HCT116 (cell line): ENCODE measurements at regions not wholly inside any gene's neighbourhood (a gene's known extent, or its start where the extent isn't known, plus 50 kb on each side); places are given as distances from the start of the nearest gene placed in this dataset.

Experiments used
- ATAC-seq: fragments of 200-7000 bp; cut with Tn5 transposase; 2 replicates; pipeline ENCODE4 v1.9.1; 2020; ENCODE audit warnings: mild to moderate bottlenecking, moderate library complexity
- BruUV-seq: library from RNA; stranded (reverse); fragments of 400-500 nt; replicated peaks from 2 replicates; lab custom pipeline; 2021; lab: Mats Ljungman, UMichigan
- CTCF ChIA-PET: fragments of 300-600 bp; sonication (Branson Sonifier 250); formaldehyde crosslinking; loops from one replicate; lab custom pipeline; 2021; ENCODE audit warnings: antibody characterized with exemption; lab: Charles Lee
- POLR2A ChIA-PET: fragments of 300-600, 350-600 bp; sonication (Branson Sonifier 250); formaldehyde crosslinking; loops from one replicate; lab custom pipeline; 2021; ENCODE audit warnings: antibody characterized with exemption; lab: Charles Lee
- RAD21 ChIA-PET, 2 experiments: fragments of 300-600 bp; sonication (Branson Sonifier 250); formaldehyde crosslinking; loops; one replicate each; lab custom pipeline; 2023; ENCODE audit warnings: low total read pairs in 2 of 2; ENCODE audit not compliant: uncharacterized antibody in 2 of 2, unreplicated experiment in 2 of 2, low non-redundant PET in 1 of 2; lab: Charles Lee
- DNase-seq: peaks from one replicate; pipeline ENCODE4 v3.0.0-alpha.2; 2010; ENCODE audit warnings: low read depth, low spot score
- H2AFZ ChIP-seq: fragments of 200-600 bp; shearing (Covaris generic), sonication (generic); 2 replicates; pipeline ENCODE4 v1.6.1; 2017; ENCODE audit warnings: low read depth, mixed run types, mixed read lengths, antibody characterized with exemption, low read length; ENCODE audit not compliant: poor library complexity, severe bottlenecking
- H3K27ac ChIP-seq: 2 replicates; pipeline ENCODE4 v1.5.1; 2012; ENCODE audit warnings: low read depth, low read length
- H3K27me3 ChIP-seq: fragments of 200-600 bp; sonication (generic); 2 replicates; pipeline ENCODE4 v1.6.1; 2016; ENCODE audit warnings: mixed run types, low read length, mixed read lengths; ENCODE audit not compliant: insufficient read depth
- H3K36me3 ChIP-seq, 2 experiments: fragments of 200-500 bp in 1 of 2; fragments of 200-600 bp in 1 of 2; sonication (Bioruptor generic) in 1 of 2; sonication (generic) in 1 of 2; 2 replicates each; pipeline versions ENCODE4 v1.5.1 to v1.6.1; 2014 to 2016; ENCODE audit warnings: low read length in 2 of 2, inconsistent platforms in 1 of 2, mixed read lengths in 1 of 2, mixed run types in 1 of 2; ENCODE audit not compliant: insufficient read depth in 2 of 2, control insufficient read depth in 1 of 2
- H3K4me1 ChIP-seq, 2 experiments: fragments of 200-600 bp in 1 of 2; sonication (generic) in 1 of 2; 2 replicates each; pipeline versions ENCODE4 v1.5.1 to v1.6.1; 2012 to 2017; ENCODE audit warnings: low read length in 2 of 2, inconsistent platforms in 1 of 2, mild to moderate bottlenecking in 1 of 2, mixed read lengths in 1 of 2, mixed run types in 1 of 2, moderate library complexity in 1 of 2; ENCODE audit not compliant: insufficient read depth in 2 of 2, control insufficient read depth in 1 of 2
- H3K4me2 ChIP-seq: fragments of 200-600 bp; sonication (generic); 2 replicates; pipeline ENCODE4 v1.6.1; 2017; ENCODE audit warnings: mixed run types, low read length, mixed read lengths
- H3K4me3 ChIP-seq, 2 experiments: fragments of 200-600 bp in 1 of 2; sonication (generic) in 1 of 2; replicated peaks in 1 of 2; 2 replicates each; pipeline ENCODE4 v1.5.1; 2011 to 2016; ENCODE audit warnings: low read length in 2 of 2, control low read depth in 1 of 2, low read depth in 1 of 2, mild to moderate bottlenecking in 1 of 2, mixed read lengths in 1 of 2, mixed run types in 1 of 2
- H3K79me2 ChIP-seq: fragments of 200-600 bp; sonication (generic); 2 replicates; pipeline ENCODE4 v1.6.1; 2017; ENCODE audit warnings: mild to moderate bottlenecking, mixed run types, low read length, moderate library complexity, mixed read lengths; ENCODE audit not compliant: insufficient read depth
- H3K9ac ChIP-seq: fragments of 200-600 bp; sonication (generic); 2 replicates; pipeline ENCODE4 v1.6.1; 2016; ENCODE audit warnings: low read length, mixed read lengths
- H3K9me2 ChIP-seq: fragments of 200-600 bp; sonication (generic), shearing (Covaris generic); 2 replicates; pipeline ENCODE4 v1.6.1; 2017; ENCODE audit warnings: mixed run types, mild to moderate bottlenecking, moderate library complexity; ENCODE audit not compliant: insufficient read depth
- H3K9me3 ChIP-seq, 2 experiments: fragments of 200-500 bp in 1 of 2; fragments of 200-600 bp in 1 of 2; sonication (Bioruptor generic) in 1 of 2; sonication (generic) in 1 of 2; 2 replicates each; pipeline ENCODE4 v1.6.1; 2014 to 2017; ENCODE audit warnings: low read length in 2 of 2, mixed read lengths in 2 of 2, inconsistent platforms in 1 of 2, low read depth in 1 of 2, mild to moderate bottlenecking in 1 of 2, mixed run types in 1 of 2, moderate library complexity in 1 of 2; ENCODE audit not compliant: control insufficient read depth in 1 of 2, insufficient read depth in 1 of 2
- H4K20me1 ChIP-seq: fragments of 200-600 bp; sonication (generic), shearing (Covaris generic); 2 replicates; pipeline ENCODE4 v1.6.1; 2017; ENCODE audit warnings: mixed run types, mild to moderate bottlenecking, moderate library complexity; ENCODE audit not compliant: insufficient read depth
- CBX3 ChIP-seq: IDR thresholded peaks from 2 replicates; pipeline ENCODE4 v1.6.1; 2012; ENCODE audit warnings: low read depth
- CEBPB ChIP-seq: IDR thresholded peaks from 2 replicates; pipeline ENCODE4 v1.6.1; 2012; ENCODE audit warnings: low read depth
- CTCF ChIP-seq, 3 experiments: fragments of 200-600 bp in 1 of 3; sonication (generic) in 1 of 3; IDR thresholded peaks in 2 of 3; conservative IDR thresholded peaks in 1 of 3; 2 replicates each; pipeline ENCODE4 v1.5.1; 2012 to 2017; ENCODE audit warnings: low read depth in 2 of 3, low read length in 2 of 3, antibody characterized with exemption in 1 of 3, borderline replicate concordance in 1 of 3, control low read depth in 1 of 3, mild to moderate bottlenecking in 1 of 3, mixed read lengths in 1 of 3, mixed run types in 1 of 3, moderate library complexity in 1 of 3; ENCODE audit not compliant: insufficient read depth in 1 of 3
- EGR1 ChIP-seq: IDR thresholded peaks from 2 replicates; pipeline ENCODE4 v1.6.1; 2012; ENCODE audit warnings: low read depth
- FOSL1 ChIP-seq: IDR thresholded peaks from 2 replicates; pipeline ENCODE4 v1.6.1; 2012; ENCODE audit warnings: low read depth
- JUND ChIP-seq: IDR thresholded peaks from 2 replicates; pipeline ENCODE4 v1.6.1; 2012
- SP1 ChIP-seq: IDR thresholded peaks from 2 replicates; pipeline ENCODE4 v1.6.1; 2012; ENCODE audit warnings: low read depth
- intact Hi-C: fragments of 100-400 bp; cut with micrococcal nuclease; formaldehyde crosslinking; loops from 2 replicates; pipeline ENCODE4 v1.10.0; 2022

DNA sequence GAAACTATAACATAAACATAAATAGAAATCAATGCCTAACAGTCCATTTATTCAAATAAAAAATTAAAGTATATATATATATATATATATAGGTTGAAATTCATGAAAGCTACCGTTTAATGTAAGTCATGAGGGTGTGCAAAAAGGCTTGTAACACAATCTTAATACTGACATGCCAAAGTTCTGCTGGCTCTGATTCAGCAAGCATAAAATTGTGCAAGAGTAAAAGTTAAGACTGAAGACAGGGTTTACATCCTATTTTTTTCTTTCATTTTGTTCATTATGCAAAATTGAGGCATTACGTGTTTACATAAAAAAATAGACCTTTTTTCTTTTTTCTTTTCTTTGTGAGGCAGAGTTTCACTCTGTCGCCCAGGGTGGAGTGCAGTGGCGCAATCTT is 984.2 kb downstream of the FSCB start:
- POLR2A ChIA-PET, result no interaction called here
- RAD21 ChIA-PET, result no interaction called here

DNA sequence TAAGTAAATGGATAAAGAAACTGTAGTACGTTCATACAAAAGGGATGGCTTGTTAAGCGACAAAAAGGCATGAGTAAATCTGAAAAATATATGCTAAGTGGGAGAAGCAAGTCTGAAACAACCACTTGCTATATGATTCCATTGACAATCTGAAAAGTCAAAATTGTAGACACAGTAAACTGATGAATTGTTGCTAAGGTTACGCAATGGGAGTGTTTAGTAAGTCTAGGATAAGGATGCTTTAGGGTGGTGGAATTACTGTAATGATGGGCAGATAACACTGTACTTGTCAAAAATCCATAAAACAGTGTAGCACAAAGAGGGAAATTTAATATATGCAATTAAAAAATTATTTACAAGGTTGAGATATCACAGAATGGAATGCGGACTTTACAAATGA is 984.9 kb downstream of the FSCB start:
- no peak overlapping the region for H3K9ac ChIP-seq
- ChIA-PET CTCF (no interaction called here), RAD21 (no interaction called here)
- no peaks in the 10 kb centered on the region for H3K4me1 ChIP-seq
- no peaks in the 10 kb centered on the region for H3K79me2 ChIP-seq
- no peak overlapping the region for H3K4me3 ChIP-seq
- H3K9me3 ChIP-seq, result no peaks in the 10 kb centered on the region
- TF ChIP-seq CTCF (IDR thresholded peaks at IDR 0.05 in 2 of 3, conservative IDR thresholded peaks at IDR 0.05 in 1 of 3; ENCODE audit: borderline replicate concordance in 1 of 3, insufficient read depth in 1 of 3, low read depth in 2 of 3, low read length in 2 of 3), result no peak
- TF ChIP-seq JUND, result no peak
- TF ChIP-seq CEBPB, result no peak
- TF ChIP-seq EGR1, result no peak
- TF ChIP-seq FOSL1, result no peak
- no peak for TF ChIP-seq SP1
- TF ChIP-seq CBX3, result no peak
- TF ChIP-seq, all 23 proteins: peak for 0
- POLR2A ChIA-PET, result no interaction called here
- Histone ChIP-seq H3K36me3 (no peaks in the 10 kb centered on the region), H3K9me2 (no peaks in the 10 kb centered on the region), H3K4me2 (no peak overlapping the region), H4K20me1 (no peaks in the 10 kb centered on the region), H2AFZ (no peak overlapping the region), H3K27ac (no peak overlapping the region), H3K27me3 (no peaks in the 10 kb centered on the region)
- BruUV-seq, result no TSS peak
- DNase-seq (no peak), ATAC-seq (no peak)
- intact Hi-C loops, result no loop called here

More for the DNA sequence above, 984.2 kb downstream of the FSCB start:
- Histone ChIP-seq H3K27ac (no peak overlapping the region), H3K9me2 (no peaks in the 10 kb centered on the region), H3K9ac (no peak overlapping the region), H3K9me3 (no peaks in the 10 kb centered on the region), H3K36me3 (no peaks in the 10 kb centered on the region), H3K4me1 (no peaks in the 10 kb centered on the region), H3K4me3 (no peak overlapping the region), H3K4me2 (no peak overlapping the region), H3K27me3 (no peaks in the 10 kb centered on the region), H3K79me2 (no peaks in the 10 kb centered on the region), H4K20me1 (no peaks in the 10 kb centered on the region), H2AFZ (no peak overlapping the region)
- no TSS peak for BruUV-seq
- ATAC-seq (no peak), DNase-seq (no peak)
- CTCF ChIA-PET, result no interaction called here
- TF ChIP-seq CTCF (IDR thresholded peaks at IDR 0.05 in 2 of 3, conservative IDR thresholded peaks at IDR 0.05 in 1 of 3; ENCODE audit: borderline replicate concordance in 1 of 3, insufficient read depth in 1 of 3, low read depth in 2 of 3, low read length in 2 of 3), result no peak
- intact Hi-C loops, result no loop called here
